Thoracic aorta (tissue), 2 donors: ENCODE measurements at regions not wholly inside any gene's neighbourhood (a gene's known extent, or its start where the extent isn't known, plus 50 kb on each side); places are given as distances from the start of the nearest gene placed in this dataset.

Experiments
- ATAC-seq: fragments of 150-250 bp; one replicate; pipeline ENCODE4 v1.8.0; 2017; ENCODE audit warnings: low read depth; ENCODE audit not compliant: insufficient number of reproducible peaks, low FRiP score
- DNase-seq: peaks from one replicate; pipeline ENCODE4 v3.0.0-alpha.2; 2020; ENCODE audit warnings: low spot score
- H3K27ac ChIP-seq, 2 donors: fragments of 200-600 bp; sonication (generic); 1 replicate in 1 of 2; 2 replicates in 1 of 2; pipeline ENCODE4 v1.5.1; 2016; ENCODE audit warnings: mild to moderate bottlenecking in 2 of 2, moderate library complexity in 2 of 2
- H3K27me3 ChIP-seq: fragments of 200-600 bp; sonication (generic); replicated peaks from 2 replicates; pipeline ENCODE4 v1.6.0; 2016; ENCODE audit warnings: mild to moderate bottlenecking; ENCODE audit not compliant: insufficient read depth
- H3K36me3 ChIP-seq: fragments of 200-600 bp; sonication (generic); one replicate; pipeline ENCODE4 v1.5.1; 2016
- H3K4me1 ChIP-seq, 2 donors: fragments of 200-600 bp; sonication (generic); 1 replicate in 1 of 2; 2 replicates in 1 of 2; pipeline versions ENCODE4 v1.5.1 to v1.6.0; 2016; ENCODE audit warnings: low read depth in 2 of 2, mild to moderate bottlenecking in 1 of 2; ENCODE audit not compliant: control insufficient read depth in 1 of 2
- H3K4me3 ChIP-seq: fragments of 200-600 bp; sonication (generic); 2 replicates; pipeline ENCODE4 v1.5.1; 2016; ENCODE audit warnings: mild to moderate bottlenecking
- H3K9me3 ChIP-seq: fragments of 200-600 bp; sonication (generic); 2 replicates; pipeline ENCODE4 v1.5.1; 2016
- TF ChIP-seq, protein P1 (sequence below): fragments of 200-600 bp; sonication (generic); IDR thresholded peaks from one replicate; pipeline ENCODE4 v1.5.1; 2019; ENCODE audit warnings: antibody characterized with exemption

GRCh38 chr1:113292603-113293255 lies 97.6 kb upstream of the MAGI3 start:
- no peak overlapping the region for H3K27ac ChIP-seq
- no peaks in the 10 kb centered on the region for H3K4me1 ChIP-seq
- no peaks in the 10 kb centered on the region for H3K9me3 ChIP-seq
- ATAC-seq: no peak
- TF ChIP-seq, protein P1, sequence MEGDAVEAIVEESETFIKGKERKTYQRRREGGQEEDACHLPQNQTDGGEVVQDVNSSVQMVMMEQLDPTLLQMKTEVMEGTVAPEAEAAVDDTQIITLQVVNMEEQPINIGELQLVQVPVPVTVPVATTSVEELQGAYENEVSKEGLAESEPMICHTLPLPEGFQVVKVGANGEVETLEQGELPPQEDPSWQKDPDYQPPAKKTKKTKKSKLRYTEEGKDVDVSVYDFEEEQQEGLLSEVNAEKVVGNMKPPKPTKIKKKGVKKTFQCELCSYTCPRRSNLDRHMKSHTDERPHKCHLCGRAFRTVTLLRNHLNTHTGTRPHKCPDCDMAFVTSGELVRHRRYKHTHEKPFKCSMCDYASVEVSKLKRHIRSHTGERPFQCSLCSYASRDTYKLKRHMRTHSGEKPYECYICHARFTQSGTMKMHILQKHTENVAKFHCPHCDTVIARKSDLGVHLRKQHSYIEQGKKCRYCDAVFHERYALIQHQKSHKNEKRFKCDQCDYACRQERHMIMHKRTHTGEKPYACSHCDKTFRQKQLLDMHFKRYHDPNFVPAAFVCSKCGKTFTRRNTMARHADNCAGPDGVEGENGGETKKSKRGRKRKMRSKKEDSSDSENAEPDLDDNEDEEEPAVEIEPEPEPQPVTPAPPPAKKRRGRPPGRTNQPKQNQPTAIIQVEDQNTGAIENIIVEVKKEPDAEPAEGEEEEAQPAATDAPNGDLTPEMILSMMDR: no peak
- H3K36me3 ChIP-seq: no peaks in the 10 kb centered on the region
- DNase-seq: no peak
- H3K4me3 ChIP-seq: no peak overlapping the region
- no peaks in the 10 kb centered on the region for H3K27me3 ChIP-seq

GRCh38 chr1:113293256-113293626 lies 97.1 kb upstream of the MAGI3 start:
- no peaks in the 10 kb centered on the region for H3K9me3 ChIP-seq
- TF ChIP-seq, protein P1: no peak
- no peak overlapping the region for H3K4me3 ChIP-seq
- no peaks in the 10 kb centered on the region for H3K36me3 ChIP-seq
- DNase-seq (no peak), ATAC-seq (no peak)
- no peak overlapping the region for H3K27ac ChIP-seq
- no peaks in the 10 kb centered on the region for H3K4me1 ChIP-seq
- no peaks in the 10 kb centered on the region for H3K27me3 ChIP-seq

DNA sequence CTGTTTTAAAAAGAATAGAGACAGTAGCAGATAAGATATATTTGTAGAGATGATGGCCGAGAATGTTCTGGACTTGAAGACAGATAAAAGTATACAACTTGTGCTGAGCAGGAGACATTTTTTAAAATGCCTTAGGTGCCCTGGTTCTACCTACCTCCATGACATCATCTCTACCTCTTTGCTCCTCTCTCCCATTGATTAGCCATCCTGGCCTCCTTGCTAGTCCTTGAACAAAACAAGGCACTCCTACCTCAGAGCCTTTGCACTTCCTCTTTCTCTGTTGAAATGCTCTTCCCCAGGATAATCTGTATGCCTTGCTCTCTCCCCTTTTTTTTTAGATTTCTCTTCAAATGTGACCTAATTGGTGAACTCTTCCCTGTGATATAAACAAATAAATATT lies 92.6 kb upstream of the MAGI3 start:
- no peak for ATAC-seq
- Histone ChIP-seq H3K27ac (no peak overlapping the region), H3K4me3 (no peak overlapping the region), H3K36me3 (no peaks in the 10 kb centered on the region), H3K4me1 (no peaks in the 10 kb centered on the region), H3K9me3 (no peaks in the 10 kb centered on the region), H3K27me3 (no peaks in the 10 kb centered on the region)
- TF ChIP-seq, protein P1: no peak
- no peak for DNase-seq

- Histone ChIP-seq H3K27ac (no peak overlapping the region), H3K4me3 (no peak overlapping the region), H3K27me3 (no peaks in the 10 kb centered on the region), H3K4me1 (no peaks in the 10 kb centered on the region), H3K9me3 (no peaks in the 10 kb centered on the region), H3K36me3 (no peaks in the 10 kb centered on the region)
- TF ChIP-seq, protein P1: no peak
- ATAC-seq (no peak), DNase-seq (no peak)
Measured at GRCh38 chr1:113298941-113299340, 91.4 kb upstream of the MAGI3 start.

- ATAC-seq (no peak), DNase-seq (no peak)
- TF ChIP-seq, protein P1: no peak
- H3K36me3 ChIP-seq: no peaks in the 10 kb centered on the region
- no peaks in the 10 kb centered on the region for H3K4me1 ChIP-seq
- no peaks in the 10 kb centered on the region for H3K27me3 ChIP-seq
- no peak overlapping the region for H3K4me3 ChIP-seq
- H3K9me3 ChIP-seq: no peaks in the 10 kb centered on the region
- H3K27ac ChIP-seq: no peak overlapping the region
Measured at GRCh38 chr1:113302636-113303035, 87.7 kb upstream of the MAGI3 start.
